OCI-LY3 (cell line): ENCODE measurements at regions not wholly inside any gene's neighbourhood (a gene's known extent, or its start where the extent isn't known, plus 50 kb on each side); places are given as distances from the start of the nearest gene placed in this dataset.

Experiments used
- CTCF ChIP-seq: fragments of 200-600, 300-600 bp; sonication (generic); IDR thresholded peaks from 2 replicates; pipeline ENCODE4 v1.5.1; 2014; ENCODE audit warnings: antibody characterized with exemption, low read length, low read depth
- EZH2phosphoT487 ChIP-seq: fragments of 200-600 bp; shearing (Covaris generic); IDR thresholded peaks from 2 replicates; pipeline ENCODE4 v1.6.1; 2018; ENCODE audit warnings: antibody characterized with exemption, mixed run types, low read depth

- TF ChIP-seq CTCF: no peak
- no peak for TF ChIP-seq EZH2phosphoT487
These were observed 725.0 kb downstream of the METTL15 start for GRCh38 chr11:28833169-28833568.
